ENCODE measurements at regions not wholly inside any gene's neighbourhood (a gene's known extent, or its start where the extent isn't known, plus 50 kb on each side); places are given as distances from the start of the nearest gene placed in this dataset.

GRCh38 chr4:137601934-137602333 lies 69.6 kb upstream of the PCDH18 start:
- no peak for TF ChIP-seq POLR2A (IDR thresholded peaks at IDR 0.05)
- TF ChIP-seq, protein P1, sequence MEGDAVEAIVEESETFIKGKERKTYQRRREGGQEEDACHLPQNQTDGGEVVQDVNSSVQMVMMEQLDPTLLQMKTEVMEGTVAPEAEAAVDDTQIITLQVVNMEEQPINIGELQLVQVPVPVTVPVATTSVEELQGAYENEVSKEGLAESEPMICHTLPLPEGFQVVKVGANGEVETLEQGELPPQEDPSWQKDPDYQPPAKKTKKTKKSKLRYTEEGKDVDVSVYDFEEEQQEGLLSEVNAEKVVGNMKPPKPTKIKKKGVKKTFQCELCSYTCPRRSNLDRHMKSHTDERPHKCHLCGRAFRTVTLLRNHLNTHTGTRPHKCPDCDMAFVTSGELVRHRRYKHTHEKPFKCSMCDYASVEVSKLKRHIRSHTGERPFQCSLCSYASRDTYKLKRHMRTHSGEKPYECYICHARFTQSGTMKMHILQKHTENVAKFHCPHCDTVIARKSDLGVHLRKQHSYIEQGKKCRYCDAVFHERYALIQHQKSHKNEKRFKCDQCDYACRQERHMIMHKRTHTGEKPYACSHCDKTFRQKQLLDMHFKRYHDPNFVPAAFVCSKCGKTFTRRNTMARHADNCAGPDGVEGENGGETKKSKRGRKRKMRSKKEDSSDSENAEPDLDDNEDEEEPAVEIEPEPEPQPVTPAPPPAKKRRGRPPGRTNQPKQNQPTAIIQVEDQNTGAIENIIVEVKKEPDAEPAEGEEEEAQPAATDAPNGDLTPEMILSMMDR (IDR thresholded peaks at IDR 0.05) = no peak
